Esophagus squamous epithelium (tissue), 4 donors: ENCODE measurements at regions not wholly inside any gene's neighbourhood (a gene's known extent, or its start where the extent isn't known, plus 50 kb on each side); places are given as distances from the start of the nearest gene placed in this dataset.

Source experiments
- CTCF ChIP-seq, 6 experiments: fragments of 450-650 bp in 4 of 6; fragments of 200-600 bp in 2 of 6; sonication (generic) in 2 of 6; IDR thresholded peaks; one replicate each; pipeline ENCODE4 v1.5.1; 2016 to 2019; ENCODE audit warnings: antibody characterized with exemption in 6 of 6, mild to moderate bottlenecking in 4 of 6, moderate library complexity in 4 of 6
- POLR2A ChIP-seq, 4 donors: fragments of 450-650 bp; IDR thresholded peaks; one replicate each; pipeline ENCODE4 v1.6.1; 2017; ENCODE audit warnings: antibody characterized with exemption in 4 of 4, mild to moderate bottlenecking in 4 of 4, moderate library complexity in 3 of 4

- no peak for TF ChIP-seq POLR2A (IDR thresholded peaks at IDR 0.05)
- TF ChIP-seq CTCF (IDR thresholded peaks at IDR 0.05): no peak
Measured at GRCh38 chr2:103896182-103896581, 957.7 kb upstream of the POU3F3 start.
